ENCODE measurements at regions not wholly inside any gene's neighbourhood (a gene's known extent, or its start where the extent isn't known, plus 50 kb on each side); places are given as distances from the start of the nearest gene placed in this dataset.

DNA sequence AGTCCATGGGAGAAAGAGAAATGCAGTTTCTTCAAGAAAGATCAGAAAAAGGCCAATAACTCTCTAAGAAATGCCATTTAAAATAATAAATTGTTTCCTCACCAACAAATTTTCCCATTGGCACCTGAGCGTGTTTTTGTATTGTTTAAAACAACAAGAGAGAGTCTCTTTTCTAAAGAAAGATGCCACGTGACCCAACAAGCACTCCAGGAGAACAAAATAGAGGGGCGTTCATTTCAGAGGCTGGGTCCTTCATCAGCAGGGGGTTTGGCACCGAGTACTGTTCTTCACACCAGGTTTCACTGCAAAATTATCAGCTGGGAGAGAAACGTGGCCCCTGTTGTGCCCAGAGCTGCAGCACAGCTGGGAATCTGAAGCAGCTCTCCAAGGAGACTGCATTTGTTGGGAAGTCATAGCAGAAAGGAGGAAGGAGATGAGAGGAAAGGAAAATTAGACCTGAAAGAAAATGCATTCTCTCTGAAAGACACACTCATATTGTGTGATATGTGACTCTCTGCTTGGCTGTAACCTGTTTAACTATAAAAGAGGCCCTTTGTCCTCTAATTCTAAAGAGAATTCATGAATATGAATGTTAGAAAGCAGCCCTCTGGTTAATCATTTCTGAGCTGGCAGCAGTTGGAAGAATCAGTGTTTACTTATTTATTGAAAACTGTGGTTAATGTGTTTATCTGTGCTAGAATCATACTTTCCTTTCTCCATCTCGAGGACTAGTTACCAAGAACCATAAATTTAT is 205.3 kb upstream of the CDH20 start:
- H2AFZ ChIP-seq (ENCODE audit: low read length), result no peak overlapping the region

DNA sequence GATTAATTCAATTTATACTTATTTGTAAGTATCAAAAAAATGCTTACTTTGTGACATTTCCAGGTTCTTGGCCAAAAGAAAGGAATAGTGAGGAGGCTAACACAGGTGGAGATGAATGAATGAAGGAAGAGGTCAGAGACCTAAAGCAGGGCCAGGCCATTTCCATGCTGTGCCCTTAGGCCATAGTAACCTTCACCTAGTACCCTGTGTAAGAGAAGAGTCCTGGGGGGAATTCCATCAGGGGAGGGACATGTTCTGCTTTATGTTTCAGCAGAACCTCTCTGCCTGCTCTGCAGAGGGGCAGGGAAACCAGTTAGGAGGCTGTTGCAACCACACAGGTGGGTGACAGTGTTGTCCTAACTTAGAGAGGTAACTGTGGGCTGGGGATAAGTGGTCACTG is 204.2 kb upstream of the CDH20 start:
- Histone ChIP-seq H3K27me3 (replicated peaks; ENCODE audit: insufficient read depth, low read length) (no peaks in the 10 kb centered on the region), H3K4me3 (ENCODE audit: low read length) (no peak overlapping the region), H3K4me1 (ENCODE audit: low read length) (no peaks in the 10 kb centered on the region), H3K9me3 (replicated peaks; ENCODE audit: insufficient read depth, low read length) (no peaks in the 10 kb centered on the region), H3F3A (ENCODE audit: insufficient read depth, low read length) (no peaks in the 10 kb centered on the region), H3K9ac (ENCODE audit: low read length) (no peak overlapping the region), H3K9me2 (replicated peaks; ENCODE audit: insufficient read depth, low read length) (no peaks in the 10 kb centered on the region), H3K27ac (ENCODE audit: low read length) (no peak overlapping the region), H4K20me1 (ENCODE audit: insufficient read depth, low read length) (no peaks in the 10 kb centered on the region), H3K36me3 (replicated peaks; ENCODE audit: insufficient read depth, low read length) (no peaks in the 10 kb centered on the region), H3K4me2 (ENCODE audit: low read depth, low read length) (no peak overlapping the region), H2AFZ (ENCODE audit: low read length) (no peak overlapping the region), H3K79me2 (ENCODE audit: low read length) (no peaks in the 10 kb centered on the region)
- TF ChIP-seq EZH2 (optimal IDR thresholded peaks at IDR 0.05; ENCODE audit: low read depth, low read length) (no peak), CTCF (IDR thresholded peaks at IDR 0.05; ENCODE audit: low read length) (no peak), EZH2phosphoT487 (IDR thresholded peaks at IDR 0.05; ENCODE audit: low read length) (no peak)
- DNase-seq, result no peak

More for the DNA sequence above, 205.3 kb upstream of the CDH20 start:
- H3K79me2 ChIP-seq (ENCODE audit: low read length), result no peaks in the 10 kb centered on the region
- no peaks in the 10 kb centered on the region for H3K4me1 ChIP-seq (ENCODE audit: low read length)
- no peak overlapping the region for H3K4me3 ChIP-seq (ENCODE audit: low read length)
- H3K9ac ChIP-seq (ENCODE audit: low read length), result no peak overlapping the region
- no peak for TF ChIP-seq EZH2 (optimal IDR thresholded peaks at IDR 0.05; ENCODE audit: low read depth, low read length)
- no peak for TF ChIP-seq EZH2phosphoT487 (IDR thresholded peaks at IDR 0.05; ENCODE audit: low read length)
- TF ChIP-seq CTCF (IDR thresholded peaks at IDR 0.05; ENCODE audit: low read length), result no peak
- DNase-seq, result no peak
- H3K27me3 ChIP-seq (replicated peaks; ENCODE audit: insufficient read depth, low read length), result no peaks in the 10 kb centered on the region
- no peak overlapping the region for H3K4me2 ChIP-seq (ENCODE audit: low read depth, low read length)
- H4K20me1 ChIP-seq (ENCODE audit: insufficient read depth, low read length), result no peaks in the 10 kb centered on the region
- no peak overlapping the region for H3K27ac ChIP-seq (ENCODE audit: low read length)
- no peaks in the 10 kb centered on the region for H3F3A ChIP-seq (ENCODE audit: insufficient read depth, low read length)
- H3K9me3 ChIP-seq (replicated peaks; ENCODE audit: insufficient read depth, low read length), result no peaks in the 10 kb centered on the region; the same call in 1 of the 2 replicates
- no peaks in the 10 kb centered on the region for H3K9me2 ChIP-seq (replicated peaks; ENCODE audit: insufficient read depth, low read length)
- H3K36me3 ChIP-seq (replicated peaks; ENCODE audit: insufficient read depth, low read length), result no peaks in the 10 kb centered on the region

GRCh38 chr18:61132031-61132430 is 201.2 kb upstream of the CDH20 start:
- DNase-seq, result no peak
- no peak for TF ChIP-seq EZH2phosphoT487 (IDR thresholded peaks at IDR 0.05; ENCODE audit: low read length)
- no peak for TF ChIP-seq EZH2 (optimal IDR thresholded peaks at IDR 0.05; ENCODE audit: low read depth, low read length)
- no peak for TF ChIP-seq CTCF (IDR thresholded peaks at IDR 0.05; ENCODE audit: low read length)
- no peaks in the 10 kb centered on the region for H3K27me3 ChIP-seq (replicated peaks; ENCODE audit: insufficient read depth, low read length)

More at GRCh38 chr18:61132031-61132430, 201.2 kb upstream of the CDH20 start:
- no peaks in the 10 kb centered on the region for H3K79me2 ChIP-seq (ENCODE audit: low read length)
- no peak overlapping the region for H3K4me2 ChIP-seq (ENCODE audit: low read depth, low read length)
- no peaks in the 10 kb centered on the region for H3K9me2 ChIP-seq (replicated peaks; ENCODE audit: insufficient read depth, low read length)
- H3K27ac ChIP-seq (ENCODE audit: low read length), result no peak overlapping the region
- H3K9ac ChIP-seq (ENCODE audit: low read length), result no peak overlapping the region
- H3K9me3 ChIP-seq (replicated peaks; ENCODE audit: insufficient read depth, low read length), result no peaks in the 10 kb centered on the region
- H4K20me1 ChIP-seq (ENCODE audit: insufficient read depth, low read length), result no peaks in the 10 kb centered on the region
- H3K4me3 ChIP-seq (ENCODE audit: low read length), result no peak overlapping the region
- H3K4me1 ChIP-seq (ENCODE audit: low read length), result no peaks in the 10 kb centered on the region
- no peaks in the 10 kb centered on the region for H3K36me3 ChIP-seq (replicated peaks; ENCODE audit: insufficient read depth, low read length)
- no peaks in the 10 kb centered on the region for H3F3A ChIP-seq (ENCODE audit: insufficient read depth, low read length)
- no peak overlapping the region for H2AFZ ChIP-seq (ENCODE audit: low read length)
